ENCODE measurements at regions not wholly inside any gene's neighbourhood (a gene's known extent, or its start where the extent isn't known, plus 50 kb on each side); places are given as distances from the start of the nearest gene placed in this dataset.

DNA sequence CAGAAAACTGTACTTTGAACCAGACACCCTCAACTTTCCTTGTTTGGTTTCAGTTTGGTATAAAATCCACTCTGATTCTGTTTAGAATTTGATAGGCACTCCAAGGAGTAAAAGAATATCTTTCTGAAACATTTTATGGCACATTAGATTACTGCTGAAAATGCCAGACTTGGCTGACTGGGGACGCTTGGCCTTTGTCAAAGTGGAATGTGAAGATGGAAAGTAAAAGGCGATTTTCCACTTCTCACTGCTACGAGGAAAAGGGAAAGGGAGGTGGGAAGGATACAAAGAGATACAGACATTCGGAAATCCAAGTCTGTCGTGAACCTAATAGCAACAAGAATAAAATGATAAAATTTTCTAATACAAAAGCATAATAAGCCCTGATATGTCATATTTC lies 203.9 kb downstream of the DMRT2 start:
- Histone ChIP-seq H3K4me1 (ENCODE audit: insufficient read depth, low read length) (no peaks in the 10 kb centered on the region), H2AFZ (ENCODE audit: low read depth, low read length) (no peak overlapping the region), H3K27me3 (ENCODE audit: insufficient read depth, low read length) (no peaks in the 10 kb centered on the region), H3K9me3 (ENCODE audit: low read length) (no peaks in the 10 kb centered on the region), H3K36me3 (ENCODE audit: insufficient read depth, low read length) (no peaks in the 10 kb centered on the region), H3K4me3 (ENCODE audit: low read length) (no peak overlapping the region)

DNA sequence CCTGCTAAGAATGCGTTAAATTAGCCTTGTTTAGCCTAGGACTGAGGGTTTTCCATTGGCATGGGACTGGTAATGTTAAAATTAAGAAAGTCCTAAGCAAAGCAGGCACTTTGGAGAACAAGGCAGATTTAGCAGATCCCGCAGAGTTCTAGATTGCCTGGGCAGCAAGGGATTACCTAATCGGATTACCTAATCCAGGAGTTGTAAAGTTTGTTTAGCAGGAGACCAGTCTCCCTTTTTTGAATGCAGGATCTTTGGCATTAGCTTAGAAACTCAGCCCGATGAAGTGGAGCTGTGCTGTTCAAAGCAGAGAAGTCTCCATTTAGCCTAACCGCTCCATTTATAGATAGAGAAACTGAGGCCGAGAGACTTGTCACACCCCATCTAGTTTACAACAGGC lies 206.0 kb downstream of the DMRT2 start:
- Histone ChIP-seq H3K4me1 (ENCODE audit: insufficient read depth, low read length) (no peaks in the 10 kb centered on the region), H3K4me3 (ENCODE audit: low read length) (no peak overlapping the region), H3K9me3 (ENCODE audit: low read length) (no peaks in the 10 kb centered on the region), H3K27me3 (ENCODE audit: insufficient read depth, low read length) (no peaks in the 10 kb centered on the region), H2AFZ (ENCODE audit: low read depth, low read length) (no peak overlapping the region), H3K36me3 (ENCODE audit: insufficient read depth, low read length) (no peaks in the 10 kb centered on the region)

DNA sequence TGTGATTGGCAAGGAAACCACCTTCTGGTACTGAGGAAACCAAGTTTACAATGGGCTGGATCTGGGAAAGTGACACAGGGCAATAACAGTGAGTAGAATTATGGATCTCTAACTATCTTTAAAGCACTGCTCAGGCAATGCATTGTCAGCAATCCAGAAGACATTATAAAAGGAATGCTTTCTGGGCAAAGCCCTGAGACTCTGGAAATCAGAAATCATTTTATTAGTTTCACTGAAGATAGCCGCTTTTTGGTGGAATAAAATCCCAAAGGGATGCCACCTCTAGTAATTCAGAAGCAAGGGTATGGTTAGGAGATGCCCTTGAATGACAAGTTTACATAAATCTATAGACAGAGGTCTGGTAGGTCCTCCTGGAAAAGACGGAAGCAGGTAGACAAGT lies 211.1 kb downstream of the DMRT2 start:
- Histone ChIP-seq H3K27me3 (ENCODE audit: insufficient read depth, low read length) (no peaks in the 10 kb centered on the region), H3K9me3 (ENCODE audit: low read length) (no peaks in the 10 kb centered on the region), H3K36me3 (ENCODE audit: insufficient read depth, low read length) (no peaks in the 10 kb centered on the region), H2AFZ (ENCODE audit: low read depth, low read length) (no peak overlapping the region), H3K4me3 (ENCODE audit: low read length) (no peak overlapping the region), H3K4me1 (ENCODE audit: insufficient read depth, low read length) (no peaks in the 10 kb centered on the region)

DNA sequence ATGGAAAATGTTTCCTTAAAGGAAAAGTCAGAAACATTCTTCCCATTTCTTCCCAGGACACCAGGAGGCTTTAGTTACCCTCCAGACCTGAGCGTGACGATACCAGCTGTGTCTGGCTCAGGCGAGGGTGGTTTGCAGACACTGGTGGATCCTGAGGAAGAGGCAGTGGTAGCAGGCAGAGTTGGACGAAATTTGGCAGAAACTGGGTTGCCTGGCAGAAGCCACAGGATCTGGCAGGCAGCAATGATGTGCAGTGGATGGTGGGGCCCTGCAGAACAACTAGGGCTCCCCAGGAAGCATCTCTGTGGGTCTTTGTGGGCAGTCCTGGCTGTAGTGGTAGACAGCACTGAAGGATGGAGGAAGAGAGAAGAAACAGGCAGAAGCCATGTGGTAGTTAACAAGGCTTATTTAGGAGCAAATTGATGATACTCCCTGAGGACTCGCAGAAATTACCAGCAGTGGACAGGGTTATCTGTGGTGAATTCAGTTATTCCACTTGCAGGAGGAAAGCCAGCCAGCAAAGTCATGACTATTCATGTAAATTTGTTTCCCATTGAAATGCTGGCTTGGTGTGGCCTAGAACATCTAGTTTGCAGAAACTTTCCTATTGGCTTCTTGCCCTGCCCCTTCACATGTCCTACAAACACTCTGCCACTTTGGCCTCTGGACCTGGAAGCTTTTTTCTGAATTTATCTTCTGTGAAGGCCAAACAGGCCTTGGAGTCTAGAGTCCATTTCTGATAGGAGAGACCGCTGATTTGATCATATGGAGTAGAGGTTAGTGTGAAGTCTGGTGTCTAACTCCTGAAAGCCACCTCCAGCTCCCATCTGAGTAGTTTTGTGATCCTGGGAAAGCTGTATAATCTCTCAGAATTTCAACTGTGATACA lies 212.0 kb downstream of the DMRT2 start:
- no peak overlapping the region for H3K4me3 ChIP-seq (ENCODE audit: low read length)
- no peaks in the 10 kb centered on the region for H3K9me3 ChIP-seq (ENCODE audit: low read length)
- no peaks in the 10 kb centered on the region for H3K36me3 ChIP-seq (ENCODE audit: insufficient read depth, low read length)
- H3K4me1 ChIP-seq (ENCODE audit: insufficient read depth, low read length) = no peaks in the 10 kb centered on the region
- H3K27me3 ChIP-seq (ENCODE audit: insufficient read depth, low read length) = no peaks in the 10 kb centered on the region
- no peak overlapping the region for H2AFZ ChIP-seq (ENCODE audit: low read depth, low read length)

DNA sequence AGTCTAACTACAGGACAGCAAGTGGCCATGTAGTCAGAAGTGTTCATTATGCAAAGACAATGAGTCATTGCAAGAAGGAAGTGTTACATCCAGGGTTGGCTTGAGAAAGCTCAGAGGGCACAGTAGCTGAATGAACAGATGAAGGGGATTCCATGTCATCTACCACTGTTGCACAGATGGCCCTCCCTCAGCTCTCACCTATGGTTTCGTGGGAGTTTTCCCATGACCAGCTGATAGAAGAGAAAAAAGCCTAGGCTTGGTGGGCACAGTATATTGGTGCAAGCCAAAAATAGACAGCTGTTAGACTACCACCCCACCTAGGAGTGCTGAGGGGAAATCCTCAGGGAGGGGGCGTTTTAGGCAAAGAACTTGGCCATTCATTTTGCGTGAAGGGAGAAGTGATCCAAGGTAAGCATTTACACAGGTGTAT lies 217.0 kb downstream of the DMRT2 start:
- Histone ChIP-seq H3K4me3 (ENCODE audit: low read length) (no peak overlapping the region), H3K27me3 (ENCODE audit: insufficient read depth, low read length) (no peaks in the 10 kb centered on the region), H2AFZ (ENCODE audit: low read depth, low read length) (no peak overlapping the region), H3K9me3 (ENCODE audit: low read length) (no peaks in the 10 kb centered on the region), H3K4me1 (ENCODE audit: insufficient read depth, low read length) (no peaks in the 10 kb centered on the region), H3K36me3 (ENCODE audit: insufficient read depth, low read length) (no peaks in the 10 kb centered on the region)

DNA sequence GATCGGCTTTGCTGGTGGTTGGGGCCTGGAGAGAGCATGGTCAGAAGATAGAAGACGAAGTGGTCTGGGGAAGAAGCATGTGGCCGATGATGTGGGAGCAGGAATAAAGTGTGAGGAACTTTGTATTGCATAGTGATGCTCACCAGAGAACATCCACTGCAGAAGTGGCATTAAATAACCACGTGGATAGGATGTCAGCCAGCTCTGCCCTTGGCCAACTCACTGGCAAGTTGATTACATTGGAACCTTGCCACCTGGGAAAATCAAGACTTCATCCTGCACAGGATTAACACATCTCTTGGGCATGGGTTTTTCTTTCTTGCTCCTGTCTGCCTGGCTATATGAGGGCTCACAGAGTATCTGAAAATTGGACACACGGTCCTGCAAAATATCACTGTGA lies 217.4 kb downstream of the DMRT2 start:
- Histone ChIP-seq H2AFZ (ENCODE audit: low read depth, low read length) (no peak overlapping the region), H3K9me3 (ENCODE audit: low read length) (no peaks in the 10 kb centered on the region), H3K4me1 (ENCODE audit: insufficient read depth, low read length) (no peaks in the 10 kb centered on the region), H3K36me3 (ENCODE audit: insufficient read depth, low read length) (no peaks in the 10 kb centered on the region), H3K27me3 (ENCODE audit: insufficient read depth, low read length) (no peaks in the 10 kb centered on the region), H3K4me3 (ENCODE audit: low read length) (no peak overlapping the region)

DNA sequence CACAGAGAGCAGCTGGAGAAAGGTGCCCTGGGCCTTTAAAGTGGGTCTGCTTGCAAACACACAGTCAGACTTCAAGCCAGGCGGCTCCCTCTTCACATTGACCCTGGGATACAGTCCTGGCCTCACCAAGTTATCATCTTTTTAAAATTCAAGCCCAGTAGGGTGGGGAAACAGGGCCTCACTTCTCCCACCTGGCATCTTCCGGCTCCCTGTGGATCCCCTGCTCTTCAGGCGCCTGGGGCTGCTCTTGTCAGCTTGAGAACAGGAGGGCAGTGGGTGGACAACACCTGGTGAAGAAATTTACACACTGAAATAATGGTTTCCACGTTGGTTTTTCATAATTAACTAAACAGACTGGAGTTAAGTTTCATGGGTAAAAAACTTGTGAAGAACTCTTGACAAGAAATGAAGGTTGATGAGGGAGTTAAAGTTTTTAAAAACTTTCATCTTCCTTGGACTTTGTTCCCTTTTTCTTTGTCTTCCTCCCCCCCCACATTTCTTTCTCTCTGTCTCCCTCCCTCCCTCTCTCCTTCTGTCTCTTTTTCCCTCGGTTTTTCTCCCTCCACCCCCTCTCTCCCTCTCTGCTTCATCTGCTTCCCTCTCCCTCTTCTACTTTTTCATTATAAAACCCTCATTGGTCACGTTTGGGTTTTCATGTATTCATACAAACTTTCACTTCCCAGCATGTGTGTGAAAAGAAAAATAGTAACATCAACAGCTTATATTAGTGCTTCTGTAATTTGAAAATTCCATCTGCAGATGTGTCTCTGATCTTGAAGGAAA lies 219.6 kb downstream of the DMRT2 start:
- no peaks in the 10 kb centered on the region for H3K27me3 ChIP-seq (ENCODE audit: insufficient read depth, low read length)
- no peaks in the 10 kb centered on the region for H3K4me1 ChIP-seq (ENCODE audit: insufficient read depth, low read length)

DNA sequence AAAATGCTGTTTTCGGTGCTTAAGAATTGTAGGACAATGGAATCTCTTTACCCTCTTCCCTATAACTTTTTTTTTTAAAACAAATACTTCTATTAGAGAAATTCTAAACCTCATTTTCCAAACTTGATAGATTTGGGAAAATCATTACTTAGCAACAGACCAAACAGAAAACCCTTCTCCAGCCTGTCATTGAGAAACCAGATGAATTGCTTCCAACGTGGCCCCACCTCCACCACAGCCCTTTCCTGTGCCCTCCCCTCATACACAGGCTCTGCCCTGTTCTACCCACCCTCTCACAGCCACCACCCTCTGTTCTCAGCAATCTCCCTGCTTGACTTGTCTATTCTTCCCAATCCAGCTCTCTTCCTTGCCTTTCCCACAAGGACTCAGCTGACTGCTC lies 221.2 kb downstream of the DMRT2 start:
- H3K27me3 ChIP-seq (ENCODE audit: insufficient read depth, low read length) = no peaks in the 10 kb centered on the region
- no peaks in the 10 kb centered on the region for H3K9me3 ChIP-seq (ENCODE audit: low read length)
- H2AFZ ChIP-seq (ENCODE audit: low read depth, low read length) = no peak overlapping the region
- H3K4me3 ChIP-seq (ENCODE audit: low read length) = no peak overlapping the region
- H3K4me1 ChIP-seq (ENCODE audit: insufficient read depth, low read length) = no peaks in the 10 kb centered on the region
- H3K36me3 ChIP-seq (ENCODE audit: insufficient read depth, low read length) = no peaks in the 10 kb centered on the region

More for the DNA sequence above, 219.6 kb downstream of the DMRT2 start:
- Histone ChIP-seq H3K4me3 (ENCODE audit: low read length) (no peak overlapping the region), H3K9me3 (ENCODE audit: low read length) (no peaks in the 10 kb centered on the region), H2AFZ (ENCODE audit: low read depth, low read length) (no peak overlapping the region), H3K36me3 (ENCODE audit: insufficient read depth, low read length) (no peaks in the 10 kb centered on the region)

DNA sequence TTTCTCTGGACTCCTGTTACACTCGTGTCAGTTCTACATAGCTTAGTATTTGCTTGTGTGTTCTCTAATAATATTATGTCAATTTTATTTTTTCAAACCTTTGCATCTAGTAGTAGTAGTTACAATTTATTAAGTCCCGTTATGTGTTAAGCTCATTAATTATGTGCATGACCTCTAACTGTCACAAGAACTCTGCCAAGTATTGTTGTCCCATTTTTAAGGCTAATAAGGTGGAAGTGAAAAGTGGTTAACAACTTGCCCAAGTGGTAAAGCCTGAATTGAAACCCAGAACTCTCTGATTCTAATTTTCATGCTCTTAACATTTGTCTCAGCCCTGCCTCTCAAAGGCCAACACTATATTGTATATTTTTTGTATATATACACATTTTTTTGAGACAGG lies 221.6 kb downstream of the DMRT2 start:
- Histone ChIP-seq H3K27me3 (ENCODE audit: insufficient read depth, low read length) (no peaks in the 10 kb centered on the region), H3K9me3 (ENCODE audit: low read length) (no peaks in the 10 kb centered on the region), H2AFZ (ENCODE audit: low read depth, low read length) (no peak overlapping the region), H3K4me3 (ENCODE audit: low read length) (no peak overlapping the region), H3K36me3 (ENCODE audit: insufficient read depth, low read length) (no peaks in the 10 kb centered on the region), H3K4me1 (ENCODE audit: insufficient read depth, low read length) (no peaks in the 10 kb centered on the region)

DNA sequence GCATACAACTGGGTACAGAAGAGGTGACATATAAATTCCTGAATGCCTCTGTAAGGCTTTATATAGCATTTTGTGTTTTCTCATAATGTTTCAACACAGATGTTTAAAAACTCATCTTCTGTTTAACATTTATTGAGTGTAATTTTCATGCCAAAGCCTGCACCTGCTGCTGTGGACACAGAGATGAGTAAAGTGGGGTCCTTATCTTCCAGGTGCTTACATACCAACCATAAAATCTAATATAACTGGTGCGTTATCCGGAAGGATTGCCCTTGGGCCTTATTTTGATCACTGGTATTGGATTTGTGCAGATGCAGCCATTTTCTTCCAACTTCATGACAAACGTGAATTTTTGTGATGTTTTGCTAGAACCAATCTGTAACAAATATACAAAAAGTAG lies 222.3 kb downstream of the DMRT2 start:
- H3K4me3 ChIP-seq (ENCODE audit: low read length) = no peak overlapping the region
- no peaks in the 10 kb centered on the region for H3K27me3 ChIP-seq (ENCODE audit: insufficient read depth, low read length)
- no peaks in the 10 kb centered on the region for H3K4me1 ChIP-seq (ENCODE audit: insufficient read depth, low read length)
- H3K9me3 ChIP-seq (ENCODE audit: low read length) = no peaks in the 10 kb centered on the region
- H2AFZ ChIP-seq (ENCODE audit: low read depth, low read length) = no peak overlapping the region
- no peaks in the 10 kb centered on the region for H3K36me3 ChIP-seq (ENCODE audit: insufficient read depth, low read length)

DNA sequence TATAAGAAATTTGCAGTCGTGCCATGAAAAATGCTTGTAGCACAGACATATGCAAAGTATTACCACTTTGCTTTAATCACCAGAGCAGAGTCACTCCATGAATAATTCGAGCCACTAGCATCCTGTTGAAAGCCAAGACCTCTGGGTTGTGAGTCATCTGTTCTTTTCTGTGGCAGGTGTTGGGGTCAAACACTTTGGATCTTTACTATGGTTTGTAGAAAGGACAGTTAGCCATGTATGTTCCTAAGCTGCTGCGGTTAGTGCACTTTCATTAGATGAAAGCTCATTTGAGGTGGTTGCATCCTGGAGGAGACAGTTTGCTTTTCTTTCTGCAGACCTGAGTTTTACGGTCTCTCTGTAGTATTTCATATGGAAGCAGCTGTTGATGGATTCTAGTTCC lies 223.7 kb downstream of the DMRT2 start:
- no peak overlapping the region for H2AFZ ChIP-seq (ENCODE audit: low read depth, low read length)
- no peaks in the 10 kb centered on the region for H3K4me1 ChIP-seq (ENCODE audit: insufficient read depth, low read length)
- no peaks in the 10 kb centered on the region for H3K36me3 ChIP-seq (ENCODE audit: insufficient read depth, low read length)
- no peaks in the 10 kb centered on the region for H3K9me3 ChIP-seq (ENCODE audit: low read length)
- no peaks in the 10 kb centered on the region for H3K27me3 ChIP-seq (ENCODE audit: insufficient read depth, low read length)
- no peak overlapping the region for H3K4me3 ChIP-seq (ENCODE audit: low read length)

DNA sequence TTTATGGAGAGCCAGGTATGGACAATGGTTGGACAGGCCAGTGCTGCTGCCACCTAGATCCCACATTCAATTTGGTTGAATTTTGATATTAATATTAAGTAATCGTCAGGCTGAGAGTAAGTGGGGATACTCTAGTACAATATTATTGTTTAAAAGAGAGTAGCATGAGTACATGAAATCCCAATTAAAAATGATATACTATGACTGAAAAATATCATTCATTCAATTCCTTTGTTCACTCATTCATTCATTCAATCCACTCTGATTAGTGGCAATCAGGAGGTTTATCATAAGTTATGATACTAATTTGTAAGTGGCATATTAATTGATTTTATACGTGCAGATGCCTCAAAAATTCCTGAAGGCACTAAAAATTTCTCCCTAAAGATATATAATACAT lies 224.2 kb downstream of the DMRT2 start:
- Histone ChIP-seq H3K9me3 (ENCODE audit: low read length) (no peaks in the 10 kb centered on the region), H3K27me3 (ENCODE audit: insufficient read depth, low read length) (no peaks in the 10 kb centered on the region), H3K36me3 (ENCODE audit: insufficient read depth, low read length) (no peaks in the 10 kb centered on the region), H3K4me1 (ENCODE audit: insufficient read depth, low read length) (no peaks in the 10 kb centered on the region), H2AFZ (ENCODE audit: low read depth, low read length) (no peak overlapping the region), H3K4me3 (ENCODE audit: low read length) (no peak overlapping the region)

DNA sequence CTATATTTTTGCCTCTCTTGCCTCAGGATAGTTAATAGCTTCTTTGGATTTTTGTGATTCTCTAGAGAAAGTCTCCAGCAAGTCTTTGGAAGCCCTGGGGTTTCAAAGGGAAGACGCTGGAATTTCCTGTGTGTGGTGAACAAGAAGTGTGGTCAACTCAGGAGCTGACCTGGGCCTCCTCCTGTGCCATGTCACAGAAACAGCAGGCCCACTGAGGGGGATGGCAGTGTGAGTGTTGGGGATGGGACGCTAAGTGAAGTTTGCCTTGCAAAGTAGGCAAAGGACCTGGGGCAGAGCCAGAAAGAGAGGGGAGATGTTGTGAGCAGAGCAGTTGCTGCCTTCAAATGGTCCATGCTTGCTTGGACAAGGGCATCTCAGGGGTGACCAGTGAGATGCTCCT lies 226.3 kb downstream of the DMRT2 start:
- no peaks in the 10 kb centered on the region for H3K4me1 ChIP-seq (ENCODE audit: insufficient read depth, low read length)

More for the DNA sequence above, 226.3 kb downstream of the DMRT2 start:
- Histone ChIP-seq H3K4me3 (ENCODE audit: low read length) (no peak overlapping the region), H3K27me3 (ENCODE audit: insufficient read depth, low read length) (no peaks in the 10 kb centered on the region), H2AFZ (ENCODE audit: low read depth, low read length) (no peak overlapping the region), H3K36me3 (ENCODE audit: insufficient read depth, low read length) (no peaks in the 10 kb centered on the region), H3K9me3 (ENCODE audit: low read length) (no peaks in the 10 kb centered on the region)

Measured in neuron (in vitro differentiated cells).